SK-N-SH treated with all-trans-retinoic acid at 6 μM for 48 hours (cell line): ENCODE measurements at regions not wholly inside any gene's neighbourhood (a gene's known extent, or its start where the extent isn't known, plus 50 kb on each side); places are given as distances from the start of the nearest gene placed in this dataset.

Source experiments
- ARNTL ChIP-seq: fragments of 450-650 bp; formaldehyde crosslinking; IDR thresholded peaks from 2 replicates; pipeline ENCODE4 v1.5.0; 2020; ENCODE audit warnings: low read depth, mild to moderate bottlenecking, moderate library complexity, borderline replicate concordance
- ESRRG ChIP-seq: fragments of 250-450 bp; sonication (Bioruptor Pico); IDR thresholded peaks from 2 replicates; pipeline ENCODE4 v1.6.1; 2021; ENCODE audit warnings: mild to moderate bottlenecking
- GLIS3 ChIP-seq: fragments of 250-450 bp; sonication (Bioruptor Pico); IDR thresholded peaks from 2 replicates; pipeline ENCODE4 v1.5.0; 2020; ENCODE audit warnings: mild to moderate bottlenecking, moderate library complexity
- ISL1 ChIP-seq: fragments of 250-450 bp; sonication (Bioruptor Pico); IDR thresholded peaks from 2 replicates; pipeline ENCODE4 v2.1.2; 2022; ENCODE audit warnings: mild to moderate bottlenecking, moderate library complexity
- PATZ1 ChIP-seq: fragments of 250-450 bp; sonication (Bioruptor Pico); IDR thresholded peaks from 2 replicates; pipeline ENCODE4 v1.8.0; 2020; ENCODE audit warnings: mild to moderate bottlenecking, moderate library complexity, borderline replicate concordance
- POU6F1 ChIP-seq: fragments of 250-450 bp; sonication (Bioruptor Pico); IDR thresholded peaks from 2 replicates; pipeline ENCODE4 v1.8.0; 2021; ENCODE audit warnings: low read depth, mild to moderate bottlenecking, moderate library complexity, borderline replicate concordance

GRCh38 chr10:106111246-106111645 lies 1053.3 kb downstream of the SORCS1 start:
- TF ChIP-seq ISL1 (CRISPR knock-in tag) (no peak), GLIS3 (CRISPR knock-in tag) (no peak), POU6F1 (CRISPR knock-in tag) (no peak), PATZ1 (CRISPR knock-in tag) (no peak), ARNTL (CRISPR knock-in tag) (no peak), ESRRG (no peak)
